Suppressor macrophage treated with lipopolysaccharide for 1 hour (primary cell): ENCODE measurements at regions not wholly inside any gene's neighbourhood (a gene's known extent, or its start where the extent isn't known, plus 50 kb on each side); places are given as distances from the start of the nearest gene placed in this dataset.

Source experiments
- DNase-seq, 3 donors: peaks; one replicate each; pipeline ENCODE4 v3.0.0-alpha.2; 2020 to 2022

- DNase-seq = no peak
Measured at GRCh38 chr17:12388226-12388625, 277.5 kb upstream of the MYOCD start.

- no peak for DNase-seq
Measured at GRCh38 chr17:12389421-12389820, 276.3 kb upstream of the MYOCD start.

GRCh38 chr17:12390631-12391030 is 275.1 kb upstream of the MYOCD start:
- DNase-seq = no peak

- no peak for DNase-seq
Measured at GRCh38 chr17:12391468-12391867, 274.2 kb upstream of the MYOCD start.

- DNase-seq = peak in 1 of 3 donors; percentile 0
Measured at GRCh38 chr17:12395733-12396354, 269.8 kb upstream of the MYOCD start.

GRCh38 chr17:12398441-12399051 is 267.1 kb upstream of the MYOCD start:
- DNase-seq = no peak

- DNase-seq = no peak
Measured at GRCh38 chr17:12402963-12403622, 262.6 kb upstream of the MYOCD start.

GRCh38 chr17:12403881-12404398 is 261.8 kb upstream of the MYOCD start:
- DNase-seq = no peak

GRCh38 chr17:12406623-12407215 is 259.0 kb upstream of the MYOCD start:
- no peak for DNase-seq

GRCh38 chr17:12407495-12408252 is 258.0 kb upstream of the MYOCD start:
- no peak for DNase-seq

GRCh38 chr17:12409082-12409481 is 256.6 kb upstream of the MYOCD start:
- DNase-seq = no peak

- DNase-seq = no peak
Measured at GRCh38 chr17:12410717-12411116, 255.0 kb upstream of the MYOCD start.

GRCh38 chr17:12415031-12415430 is 250.7 kb upstream of the MYOCD start:
- no peak for DNase-seq

GRCh38 chr17:12421077-12421476 is 244.6 kb upstream of the MYOCD start:
- DNase-seq = no peak

- no peak for DNase-seq
Measured at GRCh38 chr17:12421646-12422306, 243.9 kb upstream of the MYOCD start.

GRCh38 chr17:12422651-12423050 is 243.0 kb upstream of the MYOCD start:
- no peak for DNase-seq

- no peak for DNase-seq
Measured at GRCh38 chr17:12423337-12423736, 242.4 kb upstream of the MYOCD start.

- no peak for DNase-seq
Measured at GRCh38 chr17:12429116-12429515, 236.6 kb upstream of the MYOCD start.

- peak in 2 of 3 donors; percentile 1 to 3 for DNase-seq
Measured at GRCh38 chr17:12431188-12431587, 234.5 kb upstream of the MYOCD start.

GRCh38 chr17:12438212-12438611 is 227.5 kb upstream of the MYOCD start:
- DNase-seq = no peak

- no peak for DNase-seq
Measured at GRCh38 chr17:12438813-12439586, 226.7 kb upstream of the MYOCD start.

GRCh38 chr17:12445331-12445730 is 220.4 kb upstream of the MYOCD start:
- DNase-seq = no peak
